DND-41 (cell line): ENCODE measurements at regions not wholly inside any gene's neighbourhood (a gene's known extent, or its start where the extent isn't known, plus 50 kb on each side); places are given as distances from the start of the nearest gene placed in this dataset.

ENCODE experiments used
- ATAC-seq: fragments of 200-7000 bp; cut with Tn5 transposase; 3 replicates; pipeline ENCODE4 v1.9.1; 2021; ENCODE audit warnings: low read depth; ENCODE audit not compliant: insufficient read depth
- DNase-seq: peaks from one replicate; pipeline ENCODE4 v3.0.0-alpha.2; 2020
- H2AFZ ChIP-seq: 2 replicates; pipeline ENCODE4 v1.6.0; 2012; ENCODE audit warnings: low read depth, low read length
- H3K27ac ChIP-seq: 2 replicates; pipeline ENCODE4 v1.5.1; 2012; ENCODE audit warnings: low read length, inconsistent platforms
- H3K27me3 ChIP-seq: fragments of 200-600 bp; sonication (generic); 2 replicates; pipeline ENCODE4 v1.6.0; 2012; ENCODE audit warnings: low read length, mild to moderate bottlenecking, inconsistent platforms; ENCODE audit not compliant: insufficient read depth, poor library complexity
- H3K36me3 ChIP-seq: 2 replicates; pipeline ENCODE4 v1.5.1; 2012; ENCODE audit warnings: low read length, inconsistent platforms; ENCODE audit not compliant: insufficient read depth
- H3K4me1 ChIP-seq: 2 replicates; pipeline ENCODE4 v1.5.1; 2012; ENCODE audit warnings: mild to moderate bottlenecking, low read length; ENCODE audit not compliant: insufficient read depth
- H3K4me2 ChIP-seq: 2 replicates; pipeline ENCODE4 v1.6.0; 2012; ENCODE audit warnings: mild to moderate bottlenecking, moderate library complexity, low read length, inconsistent platforms; ENCODE audit not compliant: insufficient read depth
- H3K4me3 ChIP-seq, 2 experiments: fragments of 200-600 bp in 1 of 2; shearing (Covaris generic) in 1 of 2; 2 replicates each; pipeline ENCODE4 v1.5.1; 2012 to 2016; ENCODE audit warnings: inconsistent platforms in 2 of 2, low read length in 2 of 2, mild to moderate bottlenecking in 2 of 2, low read depth in 1 of 2, moderate library complexity in 1 of 2
- H3K79me2 ChIP-seq: 2 replicates; pipeline ENCODE4 v1.6.0; 2012; ENCODE audit warnings: low read length, inconsistent platforms; ENCODE audit not compliant: insufficient read depth
- H3K9ac ChIP-seq: 2 replicates; pipeline ENCODE4 v1.6.0; 2012; ENCODE audit warnings: low read depth, mild to moderate bottlenecking, inconsistent platforms, low read length, moderate library complexity
- H3K9me3 ChIP-seq: 2 replicates; pipeline ENCODE4 v1.5.1; 2012; ENCODE audit warnings: low read length, moderate library complexity, mild to moderate bottlenecking, inconsistent platforms; ENCODE audit not compliant: insufficient read depth, severe bottlenecking
- H4K20me1 ChIP-seq: 2 replicates; pipeline ENCODE4 v1.6.0; 2012; ENCODE audit warnings: low read length; ENCODE audit not compliant: insufficient read depth
- CTCF ChIP-seq: IDR thresholded peaks from 2 replicates; pipeline ENCODE4 v1.5.1; 2012; ENCODE audit warnings: borderline replicate concordance, low read length, moderate library complexity, mild to moderate bottlenecking; ENCODE audit not compliant: poor library complexity, severe bottlenecking; ENCODE audit errors: extremely low read depth
- EZH2 ChIP-seq: IDR thresholded peaks from 3 replicates; pipeline ENCODE4 v1.6.1; 2012; ENCODE audit warnings: borderline replicate concordance, low read depth, mild to moderate bottlenecking, moderate library complexity, low read length, inconsistent platforms; ENCODE audit not compliant: severe bottlenecking

- no peaks in the 10 kb centered on the region for H3K79me2 ChIP-seq
- no peak overlapping the region for H3K4me3 ChIP-seq
- H3K27me3 ChIP-seq: peaks cover 18% of the 10 kb centered on the region
- no peak for ATAC-seq
- no peak overlapping the region for H2AFZ ChIP-seq
- no peak overlapping the region for H3K9ac ChIP-seq
- DNase-seq: no peak
- no peaks in the 10 kb centered on the region for H3K4me1 ChIP-seq
- no peaks in the 10 kb centered on the region for H3K36me3 ChIP-seq
- TF ChIP-seq CTCF (no peak), EZH2 (no peak)
- H3K4me2 ChIP-seq: no peak overlapping the region
- no peaks in the 10 kb centered on the region for H4K20me1 ChIP-seq
- no peaks in the 10 kb centered on the region for H3K9me3 ChIP-seq
- no peak overlapping the region for H3K27ac ChIP-seq
Observed at GRCh38 chr3:182692021-182692420, 101.3 kb upstream of the ATP11B start.

GRCh38 chr3:182692695-182693094 lies 100.6 kb upstream of the ATP11B start:
- Histone ChIP-seq H3K9ac (no peak overlapping the region), H3K36me3 (no peaks in the 10 kb centered on the region), H3K4me3 (no peak overlapping the region), H3K27me3 (peaks cover 23% of the 10 kb centered on the region), H4K20me1 (no peaks in the 10 kb centered on the region), H3K79me2 (no peaks in the 10 kb centered on the region), H2AFZ (no peak overlapping the region), H3K9me3 (no peaks in the 10 kb centered on the region), H3K27ac (no peak overlapping the region), H3K4me2 (no peak overlapping the region), H3K4me1 (no peaks in the 10 kb centered on the region)
- no peak for TF ChIP-seq CTCF
- no peak for TF ChIP-seq EZH2
- no peak for DNase-seq
- ATAC-seq: no peak

GRCh38 chr3:182693723-182694122 lies 99.6 kb upstream of the ATP11B start:
- H3K36me3 ChIP-seq: no peaks in the 10 kb centered on the region
- peaks cover 24% of the 10 kb centered on the region for H3K27me3 ChIP-seq
- H3K79me2 ChIP-seq: no peaks in the 10 kb centered on the region
- ATAC-seq: no peak
- no peak for DNase-seq
- no peaks in the 10 kb centered on the region for H3K9me3 ChIP-seq
- TF ChIP-seq EZH2 (no peak), CTCF (no peak)
- no peak overlapping the region for H3K4me3 ChIP-seq
- H3K4me2 ChIP-seq: no peak overlapping the region
- H2AFZ ChIP-seq: no peak overlapping the region
- H3K9ac ChIP-seq: no peak overlapping the region
- no peaks in the 10 kb centered on the region for H4K20me1 ChIP-seq
- no peaks in the 10 kb centered on the region for H3K4me1 ChIP-seq
- H3K27ac ChIP-seq: no peak overlapping the region

- peaks cover 24% of the 10 kb centered on the region for H3K27me3 ChIP-seq
- H3K4me2 ChIP-seq: no peak overlapping the region
- no peaks in the 10 kb centered on the region for H3K36me3 ChIP-seq
- ATAC-seq (no peak), DNase-seq (no peak)
- no peak overlapping the region for H2AFZ ChIP-seq
- TF ChIP-seq CTCF: no peak
- no peak for TF ChIP-seq EZH2
- no peak overlapping the region for H3K27ac ChIP-seq
- no peak overlapping the region for H3K4me3 ChIP-seq
- H3K4me1 ChIP-seq: no peaks in the 10 kb centered on the region
- H3K79me2 ChIP-seq: no peaks in the 10 kb centered on the region
- H3K9me3 ChIP-seq: no peaks in the 10 kb centered on the region
- no peak overlapping the region for H3K9ac ChIP-seq
- H4K20me1 ChIP-seq: no peaks in the 10 kb centered on the region
Observed at GRCh38 chr3:182696916-182697315, 96.4 kb upstream of the ATP11B start.
